ENCODE measurements at regions not wholly inside any gene's neighbourhood (a gene's known extent, or its start where the extent isn't known, plus 50 kb on each side); places are given as distances from the start of the nearest gene placed in this dataset.

GRCh38 chrY:7881696-7882095 is 970.1 kb upstream of the AMELY start:
- Mint-ChIP-seq H3K27me3 (ENCODE audit: insufficient read depth) (no peaks in the 10 kb centered on the region; the same call in 1 of the 2 replicates), H3K4me1 (ENCODE audit: low read depth) (no peaks in the 10 kb centered on the region), H3K36me3 (ENCODE audit: low read depth) (no peaks in the 10 kb centered on the region), H3K4me3 (no peak overlapping the region), H3K27ac (no peak overlapping the region), H3K9me3 (no peaks in the 10 kb centered on the region)
- DNase-seq = no peak
- no peak for TF ChIP-seq CTCF (IDR thresholded peaks at IDR 0.05)

DNA sequence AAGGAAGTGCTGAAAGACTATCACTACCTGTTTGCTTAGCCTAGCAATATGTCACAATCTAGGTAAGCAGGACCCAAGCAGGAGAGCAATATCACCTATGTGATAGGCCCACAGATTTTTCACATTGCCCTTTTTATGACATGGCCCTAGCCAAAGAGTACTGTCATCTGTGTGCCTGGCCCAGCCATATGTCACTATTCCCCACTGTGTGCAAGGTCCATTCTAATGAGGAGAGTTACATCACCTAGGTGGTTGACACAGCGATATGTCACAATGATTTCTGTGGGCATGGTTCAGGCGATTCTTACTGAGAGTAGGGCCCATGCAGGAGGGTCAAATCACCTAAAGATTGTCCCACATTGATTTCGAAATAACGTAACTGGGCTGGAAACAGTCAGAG is 967.7 kb upstream of the AMELY start:
- no peak for TF ChIP-seq CTCF (IDR thresholded peaks at IDR 0.05)
- no peaks in the 10 kb centered on the region for H3K27me3 Mint-ChIP-seq (ENCODE audit: insufficient read depth)
- no peak for DNase-seq
- H3K4me1 Mint-ChIP-seq (ENCODE audit: low read depth) = no peaks in the 10 kb centered on the region
- no peaks in the 10 kb centered on the region for H3K36me3 Mint-ChIP-seq (ENCODE audit: low read depth)
- H3K9me3 Mint-ChIP-seq = no peaks in the 10 kb centered on the region
- H3K27ac Mint-ChIP-seq = no peak overlapping the region
- no peak overlapping the region for H3K4me3 Mint-ChIP-seq

GRCh38 chrY:7878719-7879118 is 967.2 kb upstream of the AMELY start:
- Mint-ChIP-seq H3K4me1 (ENCODE audit: low read depth) (no peaks in the 10 kb centered on the region), H3K36me3 (ENCODE audit: low read depth) (no peaks in the 10 kb centered on the region), H3K27ac (no peak overlapping the region), H3K9me3 (no peaks in the 10 kb centered on the region), H3K4me3 (no peak overlapping the region), H3K27me3 (ENCODE audit: insufficient read depth) (no peaks in the 10 kb centered on the region)
- no peak for TF ChIP-seq CTCF (IDR thresholded peaks at IDR 0.05)
- DNase-seq = no peak

GRCh38 chrY:7877458-7877857 is 965.9 kb upstream of the AMELY start:
- TF ChIP-seq CTCF (IDR thresholded peaks at IDR 0.05) = no peak
- H3K4me1 Mint-ChIP-seq (ENCODE audit: low read depth) = no peaks in the 10 kb centered on the region
- H3K36me3 Mint-ChIP-seq (ENCODE audit: low read depth) = no peaks in the 10 kb centered on the region
- H3K27me3 Mint-ChIP-seq (ENCODE audit: insufficient read depth) = no peaks in the 10 kb centered on the region
- no peak for DNase-seq
- no peaks in the 10 kb centered on the region for H3K9me3 Mint-ChIP-seq
- no peak overlapping the region for H3K27ac Mint-ChIP-seq
- H3K4me3 Mint-ChIP-seq = no peak overlapping the region

DNA sequence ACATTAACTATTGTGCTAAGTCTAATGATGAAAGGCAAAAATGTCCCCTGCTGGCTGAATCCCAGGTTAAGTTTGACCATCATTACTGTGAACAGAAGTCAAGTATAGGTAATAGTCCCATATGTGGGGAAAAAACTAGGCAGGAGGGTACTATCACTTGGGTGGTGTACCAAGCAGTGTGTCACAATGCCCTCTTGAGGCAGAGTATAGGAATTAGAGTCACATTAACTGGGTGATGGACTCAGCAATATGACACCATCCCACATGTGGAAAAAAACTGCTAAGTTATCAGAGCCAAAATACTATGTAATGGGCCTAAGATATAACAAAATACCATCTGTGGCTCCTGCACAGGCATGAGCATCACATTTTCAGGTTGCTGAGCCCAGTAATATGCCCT is 962.5 kb upstream of the AMELY start:
- Mint-ChIP-seq H3K4me3 (no peak overlapping the region), H3K4me1 (ENCODE audit: low read depth) (no peaks in the 10 kb centered on the region), H3K9me3 (no peaks in the 10 kb centered on the region), H3K36me3 (ENCODE audit: low read depth) (no peaks in the 10 kb centered on the region), H3K27me3 (ENCODE audit: insufficient read depth) (no peaks in the 10 kb centered on the region), H3K27ac (no peak overlapping the region)
- DNase-seq = peak; percentile 22
- peak; percentile 68 for TF ChIP-seq CTCF (IDR thresholded peaks at IDR 0.05)

- DNase-seq = no peak
- TF ChIP-seq CTCF (IDR thresholded peaks at IDR 0.05) = no peak
- H3K27ac Mint-ChIP-seq = no peak overlapping the region
- no peaks in the 10 kb centered on the region for H3K4me1 Mint-ChIP-seq (ENCODE audit: low read depth)
- no peak overlapping the region for H3K4me3 Mint-ChIP-seq
- peaks cover 2% of the 10 kb centered on the region; the same call in 1 of the 2 replicates for H3K27me3 Mint-ChIP-seq (ENCODE audit: insufficient read depth)
- H3K9me3 Mint-ChIP-seq = no peaks in the 10 kb centered on the region
- H3K36me3 Mint-ChIP-seq (ENCODE audit: low read depth) = no peaks in the 10 kb centered on the region
Measured at GRCh38 chrY:7871304-7871932, 959.9 kb upstream of the AMELY start.

All from HFFc6 (cell line).